Nephron progenitor cell (in vitro differentiated cells): ENCODE measurements at regions not wholly inside any gene's neighbourhood (a gene's known extent, or its start where the extent isn't known, plus 50 kb on each side); places are given as distances from the start of the nearest gene placed in this dataset.
A peak's percentile ranks its signal among the peaks of the same experiment; 100 is the strongest.

Experiments
- DNase-seq: peaks from one replicate; pipeline ENCODE4 v3.0.0; 2021
- H3K27ac Mint-ChIP-seq: 2 replicates; pipeline ENCODE4 v1.8.0; 2021; ENCODE audit warnings: mild to moderate bottlenecking, moderate library complexity, mixed read lengths
- H3K27me3 Mint-ChIP-seq: 2 replicates; pipeline ENCODE4 v1.8.0; 2021; ENCODE audit warnings: mild to moderate bottlenecking, low read depth, mixed read lengths; ENCODE audit not compliant: poor library complexity
- H3K36me3 Mint-ChIP-seq: 2 replicates; pipeline ENCODE4 v1.8.0; 2021; ENCODE audit warnings: low read depth, mixed read lengths
- H3K4me1 Mint-ChIP-seq: 2 replicates; pipeline ENCODE4 v1.8.0; 2021; ENCODE audit warnings: mixed read lengths
- H3K4me3 Mint-ChIP-seq: 2 replicates; pipeline ENCODE4 v1.8.0; 2021; ENCODE audit warnings: mild to moderate bottlenecking, moderate library complexity, mixed read lengths
- H3K9me3 Mint-ChIP-seq: 2 replicates; pipeline ENCODE4 v1.8.0; 2021; ENCODE audit warnings: mild to moderate bottlenecking, moderate library complexity, mixed read lengths
- CTCF ChIP-seq: fragments of 200-600 bp; sonication (generic); IDR thresholded peaks from 2 replicates; pipeline ENCODE4 v1.5.0; 2021; ENCODE audit warnings: antibody characterized with exemption

- H3K9me3 Mint-ChIP-seq: no peaks in the 10 kb centered on the region
- H3K4me1 Mint-ChIP-seq: peaks cover 61% of the 10 kb centered on the region
- DNase-seq: no peak
- H3K36me3 Mint-ChIP-seq: no peaks in the 10 kb centered on the region
- H3K27ac Mint-ChIP-seq: no peak overlapping the region
- TF ChIP-seq CTCF: no peak
- H3K4me3 Mint-ChIP-seq: no peak overlapping the region
- no peaks in the 10 kb centered on the region for H3K27me3 Mint-ChIP-seq
Measured at GRCh38 chr2:65867446-65867845, 435.0 kb upstream of the SPRED2 start.

DNA sequence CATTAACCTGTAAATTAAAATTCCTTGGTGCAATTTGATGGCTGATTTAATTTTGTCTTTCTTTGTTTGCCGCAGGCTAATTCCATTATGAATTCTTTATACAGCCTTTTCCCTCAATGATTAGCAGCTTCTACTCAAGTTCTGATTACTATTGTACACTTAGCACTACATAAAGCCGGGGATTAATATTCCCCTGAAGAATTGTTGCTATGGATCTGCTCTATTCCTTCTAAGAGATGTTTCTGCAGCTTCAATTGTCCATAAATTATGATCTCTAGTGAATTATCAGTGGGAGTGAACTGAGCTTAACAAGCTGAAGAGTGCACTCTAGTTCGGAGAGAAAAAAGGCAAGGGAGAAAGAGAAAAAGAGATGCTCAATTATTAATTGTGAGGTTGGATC is 433.7 kb upstream of the SPRED2 start:
- no peak for TF ChIP-seq CTCF
- Mint-ChIP-seq H3K9me3 (no peaks in the 10 kb centered on the region), H3K36me3 (no peaks in the 10 kb centered on the region), H3K4me1 (peaks cover 62% of the 10 kb centered on the region), H3K27me3 (no peaks in the 10 kb centered on the region), H3K4me3 (no peak overlapping the region), H3K27ac (no peak overlapping the region)
- no peak for DNase-seq

GRCh38 chr2:65864619-65865018 is 432.2 kb upstream of the SPRED2 start:
- TF ChIP-seq CTCF: no peak
- Mint-ChIP-seq H3K27ac (no peak overlapping the region), H3K9me3 (no peaks in the 10 kb centered on the region), H3K4me1 (peaks cover 54% of the 10 kb centered on the region), H3K27me3 (peaks cover 2% of the 10 kb centered on the region), H3K36me3 (no peaks in the 10 kb centered on the region), H3K4me3 (no peak overlapping the region)
- no peak for DNase-seq

DNA sequence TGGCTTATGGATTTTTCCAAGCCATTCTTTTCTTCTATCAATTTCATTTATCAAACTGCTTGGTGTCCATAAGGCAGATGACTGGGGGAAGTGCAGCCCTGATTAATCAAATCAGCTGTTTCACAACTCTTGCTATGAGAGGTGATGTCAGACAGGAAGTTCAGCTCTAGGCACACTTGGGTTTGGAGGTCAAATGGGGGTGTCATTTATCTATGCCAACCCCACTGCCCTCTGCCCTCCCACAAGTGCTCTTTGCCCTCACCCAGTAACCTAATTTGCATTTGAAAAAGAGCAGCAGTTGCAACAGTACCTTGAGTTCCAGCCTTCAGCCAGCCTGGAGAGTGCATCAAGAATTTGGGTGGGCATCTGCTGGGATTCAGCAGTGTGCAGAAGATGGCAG is 431.3 kb upstream of the SPRED2 start:
- Mint-ChIP-seq H3K27ac (peak overlapping the region; percentile 69), H3K4me1 (peaks cover 55% of the 10 kb centered on the region), H3K9me3 (no peaks in the 10 kb centered on the region), H3K36me3 (no peaks in the 10 kb centered on the region), H3K27me3 (peaks cover 3% of the 10 kb centered on the region), H3K4me3 (no peak overlapping the region)
- no peak for TF ChIP-seq CTCF
- DNase-seq: peak; percentile 12

GRCh38 chr2:65856928-65857327 is 424.5 kb upstream of the SPRED2 start:
- no peak for DNase-seq
- H3K36me3 Mint-ChIP-seq: no peaks in the 10 kb centered on the region
- H3K4me3 Mint-ChIP-seq: no peak overlapping the region
- peaks cover 13% of the 10 kb centered on the region for H3K4me1 Mint-ChIP-seq
- no peaks in the 10 kb centered on the region for H3K9me3 Mint-ChIP-seq
- H3K27ac Mint-ChIP-seq: no peak overlapping the region
- H3K27me3 Mint-ChIP-seq: peaks cover 7% of the 10 kb centered on the region
- TF ChIP-seq CTCF: no peak

DNA sequence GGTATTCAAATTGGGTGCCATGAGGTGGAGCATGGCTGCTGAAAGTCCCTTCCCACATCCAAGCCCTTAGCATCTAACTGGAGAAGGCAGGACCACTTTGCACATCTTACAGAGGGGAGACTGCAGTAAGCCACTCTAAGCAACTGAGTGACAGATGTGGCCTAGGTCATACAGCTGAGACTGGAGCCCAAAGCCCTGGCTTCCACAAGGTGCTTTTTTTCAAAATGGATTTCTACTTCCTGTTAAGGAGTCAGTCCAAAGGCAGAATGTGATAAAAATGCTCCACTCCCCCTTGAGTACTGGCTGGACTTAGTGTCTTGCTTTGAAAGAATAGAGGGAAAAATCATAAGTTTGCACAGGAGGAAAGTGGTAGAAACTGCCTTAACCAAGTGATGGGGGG is 424.0 kb upstream of the SPRED2 start:
- H3K9me3 Mint-ChIP-seq: no peaks in the 10 kb centered on the region
- no peak overlapping the region for H3K4me3 Mint-ChIP-seq
- DNase-seq: no peak
- peaks cover 13% of the 10 kb centered on the region for H3K4me1 Mint-ChIP-seq
- no peak for TF ChIP-seq CTCF
- H3K36me3 Mint-ChIP-seq: no peaks in the 10 kb centered on the region
- peaks cover 7% of the 10 kb centered on the region for H3K27me3 Mint-ChIP-seq
- no peak overlapping the region for H3K27ac Mint-ChIP-seq
